Spleen (tissue), 11 donors: ENCODE measurements at regions not wholly inside any gene's neighbourhood (a gene's known extent, or its start where the extent isn't known, plus 50 kb on each side); places are given as distances from the start of the nearest gene placed in this dataset.

Experiments
- DNase-seq: peaks from one replicate; pipeline ENCODE4 v3.0.0-alpha.2; 2020
- H3K27ac ChIP-seq, 8 donors: fragments of 200-600 bp; sonication (generic) in 7 of 8; 1 replicate in 4 of 8; 2 replicates in 4 of 8; pipeline versions ENCODE4 v1.5.0 to v1.8.0; 2016 to 2021; ENCODE audit warnings: inconsistent platforms in 4 of 8, mild to moderate bottlenecking in 4 of 8, moderate library complexity in 1 of 8
- H3K27me3 ChIP-seq, 7 donors: fragments of 200-600 bp; sonication (generic) in 6 of 7; replicated peaks in 1 of 7; 1 replicate in 4 of 7; 2 replicates in 3 of 7; pipeline versions ENCODE4 v1.5.0 to v1.8.0; 2016 to 2021; ENCODE audit warnings: inconsistent platforms in 3 of 7, mild to moderate bottlenecking in 1 of 7
- H3K36me3 ChIP-seq, 6 donors: fragments of 200-600 bp; sonication (generic) in 5 of 6; 1 replicate in 4 of 6; 2 replicates in 2 of 6; pipeline versions ENCODE4 v1.5.0 to v1.8.0; 2016 to 2021; ENCODE audit warnings: inconsistent platforms in 2 of 6
- H3K4me1 ChIP-seq, 6 donors: fragments of 200-600 bp; sonication (generic) in 5 of 6; 1 replicate in 3 of 6; 2 replicates in 3 of 6; pipeline versions ENCODE4 v1.5.0 to v1.8.0; 2016 to 2021; ENCODE audit warnings: inconsistent platforms in 3 of 6
- H3K4me3 ChIP-seq, 8 donors: fragments of 200-600 bp; sonication (generic) in 7 of 8; 1 replicate in 4 of 8; 2 replicates in 4 of 8; pipeline versions ENCODE4 v1.5.0 to v1.8.0; 2016 to 2021; ENCODE audit warnings: inconsistent platforms in 4 of 8, mild to moderate bottlenecking in 4 of 8, moderate library complexity in 2 of 8
- H3K9me3 ChIP-seq, 8 donors: fragments of 200-600 bp; sonication (generic) in 7 of 8; 1 replicate in 4 of 8; 2 replicates in 4 of 8; pipeline versions ENCODE4 v1.5.0 to v1.8.0; 2016 to 2021; ENCODE audit warnings: inconsistent platforms in 4 of 8
- CTCF ChIP-seq, 11 experiments: fragments of 200-600 bp in 7 of 11; fragments of 450-650 bp in 4 of 11; sonication (generic) in 4 of 11; IDR thresholded peaks in 8 of 11; conservative IDR thresholded peaks in 3 of 11; 1 replicate in 7 of 11; 2 replicates in 4 of 11; pipeline versions ENCODE4 v1.4.0 to v1.8.0; 2016 to 2021; ENCODE audit warnings: antibody characterized with exemption in 11 of 11, inconsistent platforms in 4 of 11, mild to moderate bottlenecking in 1 of 11
- POLR2A ChIP-seq, 3 donors: fragments of 450-650 bp; IDR thresholded peaks; one replicate each; pipeline ENCODE4 v1.5.1; 2017; ENCODE audit warnings: antibody characterized with exemption in 3 of 3, mild to moderate bottlenecking in 1 of 3
- POLR2AphosphoS5 ChIP-seq, 3 donors: sonication (generic); formaldehyde crosslinking; IDR thresholded peaks; one replicate each; pipeline ENCODE4 v1.5.1; 2017; ENCODE audit warnings: antibody characterized with exemption in 3 of 3
- WGBS, 5 donors: extraction: QIAGEN DNeasy Blood & Tissue Kit in 3 of 5; methylation state at CpG; one replicate each; pipeline versions ENCODE4 v1.1.5 to v1.1.7; 2013 to 2018; 5-methylcytosine and 5-hydroxymethylcytosine counted together
- intact Hi-C: fragments of 100-400 bp; cut with DNase I; formaldehyde crosslinking; loops from one replicate; pipeline ENCODE4 v1.15.0; 2023; ENCODE audit warnings: low total_unique reads
- donor health status: healthy with polysubstance abuse.
- donor health status: DM: no; HTN: no; CAD: no; lungs with moderate emphysema.
- donor health status: DM: no; HTN: no; CAD: no.
- donor health status: Bipolar disorder and iron deficiency.
- donor health status: healthy.
- donor health status: DM: no; HTN: no; CAD: no.
- donor health status: DM: yes; HTN: yes; CAD: no.

- DNase-seq, result no peak
- TF ChIP-seq CTCF (IDR thresholded peaks at IDR 0.05 in 8 of 11, conservative IDR thresholded peaks at IDR 0.05 in 3 of 11) (no peak), POLR2AphosphoS5 (IDR thresholded peaks at IDR 0.05) (no peak), POLR2A (IDR thresholded peaks at IDR 0.05) (no peak)
- Histone ChIP-seq H3K27ac (no peak overlapping the region), H3K36me3 (no peaks in the 10 kb centered on the region), H3K27me3 (no peaks in the 10 kb centered on the region), H3K9me3 (no peaks in the 10 kb centered on the region), H3K4me1 (no peaks in the 10 kb centered on the region), H3K4me3 (no peak overlapping the region)
- 70 to 92% (median 90%) methylated on average over 1 of the region's 1 CpG for WGBS, 5 donors
- intact Hi-C loops, result no loop called here
Observed at GRCh38 chr11:127191689-127192088, 191.1 kb upstream of the KIRREL3 start.

- intact Hi-C loops, result no loop called here
Observed at GRCh38 chr11:127191261-127191660, 190.7 kb upstream of the KIRREL3 start.

GRCh38 chr11:127182586-127183203 is 182.1 kb upstream of the KIRREL3 start:
- no peak for DNase-seq
- 70 to 77% (median 73%) methylated on average over 8 of the region's 8 CpGs for WGBS, 5 donors
- Histone ChIP-seq H3K4me1 (no peaks in the 10 kb centered on the region), H3K27ac (no peak overlapping the region), H3K27me3 (no peaks in the 10 kb centered on the region), H3K4me3 (no peak overlapping the region), H3K36me3 (no peaks in the 10 kb centered on the region), H3K9me3 (no peaks in the 10 kb centered on the region)
- no peak for TF ChIP-seq POLR2AphosphoS5 (IDR thresholded peaks at IDR 0.05)
- no peak for TF ChIP-seq POLR2A (IDR thresholded peaks at IDR 0.05)
- no peak for TF ChIP-seq CTCF (IDR thresholded peaks at IDR 0.05 in 8 of 11, conservative IDR thresholded peaks at IDR 0.05 in 3 of 11)
- intact Hi-C loops, result no loop called here

More at GRCh38 chr11:127191261-127191660, 190.7 kb upstream of the KIRREL3 start:
- Histone ChIP-seq H3K36me3 (no peaks in the 10 kb centered on the region), H3K9me3 (no peaks in the 10 kb centered on the region), H3K4me1 (no peaks in the 10 kb centered on the region), H3K27me3 (no peaks in the 10 kb centered on the region), H3K27ac (no peak overlapping the region), H3K4me3 (no peak overlapping the region)
- DNase-seq, result no peak
- WGBS, 5 donors, result 61 to 69% (median 63%) methylated on average over 3 of the region's 3 CpGs
- TF ChIP-seq POLR2A (IDR thresholded peaks at IDR 0.05) (no peak), CTCF (IDR thresholded peaks at IDR 0.05 in 8 of 11, conservative IDR thresholded peaks at IDR 0.05 in 3 of 11) (no peak), POLR2AphosphoS5 (IDR thresholded peaks at IDR 0.05) (no peak)

- WGBS, 5 donors, result 49 to 72% (median 62%) methylated on average over 2 of the region's 2 CpGs
- TF ChIP-seq POLR2A (IDR thresholded peaks at IDR 0.05), result no peak
- no peak for TF ChIP-seq POLR2AphosphoS5 (IDR thresholded peaks at IDR 0.05)
- no peak for TF ChIP-seq CTCF (IDR thresholded peaks at IDR 0.05 in 8 of 11, conservative IDR thresholded peaks at IDR 0.05 in 3 of 11)
- H3K27ac ChIP-seq, result no peak overlapping the region
- no peaks in the 10 kb centered on the region for H3K36me3 ChIP-seq
- intact Hi-C loops, result no loop called here
- no peak overlapping the region for H3K4me3 ChIP-seq
- no peaks in the 10 kb centered on the region for H3K9me3 ChIP-seq
- no peaks in the 10 kb centered on the region for H3K4me1 ChIP-seq
- DNase-seq, result no peak
- no peaks in the 10 kb centered on the region for H3K27me3 ChIP-seq
Observed at GRCh38 chr11:127157225-127157624, 156.7 kb upstream of the KIRREL3 start.
